ENCODE measurements at regions not wholly inside any gene's neighbourhood (a gene's known extent, or its start where the extent isn't known, plus 50 kb on each side); places are given as distances from the start of the nearest gene placed in this dataset.

GRCh38 chr7:156318426-156318825 lies 322.1 kb upstream of the RNF32 start:
- H3K4me3 ChIP-seq (ENCODE audit: low read depth, low read length): no peak overlapping the region
- DNase-seq (ENCODE audit: low read depth): no peak
- no peak for TF ChIP-seq CTCF (IDR thresholded peaks at IDR 0.05; ENCODE audit: insufficient read depth, low read depth, low read length)

- no peak for DNase-seq (ENCODE audit: low read depth)
- H3K4me3 ChIP-seq (ENCODE audit: low read depth, low read length): no peak overlapping the region
- TF ChIP-seq CTCF (IDR thresholded peaks at IDR 0.05; ENCODE audit: insufficient read depth, low read depth, low read length): no peak
These were observed 331.5 kb upstream of the RNF32 start for GRCh38 chr7:156309016-156309620.

- H3K4me3 ChIP-seq (ENCODE audit: low read depth, low read length): no peak overlapping the region
- no peak for TF ChIP-seq CTCF (IDR thresholded peaks at IDR 0.05; ENCODE audit: insufficient read depth, low read depth, low read length)
- DNase-seq (ENCODE audit: low read depth): no peak
These were observed 333.4 kb upstream of the RNF32 start for GRCh38 chr7:156307193-156307592.

- no peak overlapping the region for H3K4me3 ChIP-seq (ENCODE audit: low read depth, low read length)
- no peak for TF ChIP-seq CTCF (IDR thresholded peaks at IDR 0.05; ENCODE audit: insufficient read depth, low read depth, low read length)
- no peak for DNase-seq (ENCODE audit: low read depth)
These were observed 335.2 kb upstream of the RNF32 start for GRCh38 chr7:156305351-156305750.

GRCh38 chr7:156282816-156283215 lies 357.8 kb upstream of the RNF32 start:
- no peak overlapping the region for H3K4me3 ChIP-seq (ENCODE audit: low read depth, low read length)
- no peak for DNase-seq (ENCODE audit: low read depth)

GRCh38 chr7:156279635-156280034 lies 360.9 kb upstream of the RNF32 start:
- no peak for DNase-seq (ENCODE audit: low read depth)
- no peak for TF ChIP-seq CTCF (IDR thresholded peaks at IDR 0.05; ENCODE audit: insufficient read depth, low read depth, low read length)
- H3K4me3 ChIP-seq (ENCODE audit: low read depth, low read length): no peak overlapping the region

More at GRCh38 chr7:156282816-156283215, 357.8 kb upstream of the RNF32 start:
- TF ChIP-seq CTCF (IDR thresholded peaks at IDR 0.05; ENCODE audit: insufficient read depth, low read depth, low read length): no peak

GRCh38 chr7:156275292-156275691 lies 365.3 kb upstream of the RNF32 start:
- DNase-seq (ENCODE audit: low read depth): no peak
- no peak for TF ChIP-seq CTCF (IDR thresholded peaks at IDR 0.05; ENCODE audit: insufficient read depth, low read depth, low read length)
- H3K4me3 ChIP-seq (ENCODE audit: low read depth, low read length): no peak overlapping the region
